ENCODE measurements at regions not wholly inside any gene's neighbourhood (a gene's known extent, or its start where the extent isn't known, plus 50 kb on each side); places are given as distances from the start of the nearest gene placed in this dataset.

- H3K9me3 ChIP-seq (ENCODE audit: control insufficient read depth in 4 of 4, low read length in 3 of 4): no peaks in the 10 kb centered on the region
- H3K27me3 ChIP-seq (ENCODE audit: control insufficient read depth in 4 of 4, insufficient read depth in 4 of 4, low read length in 3 of 4): no peaks in the 10 kb centered on the region
- no peak overlapping the region for H3K27ac ChIP-seq (ENCODE audit: low read depth in 1 of 2, low read length in 2 of 2)
- H3K36me3 ChIP-seq (ENCODE audit: control insufficient read depth in 4 of 4, insufficient read depth in 3 of 4, low read depth in 1 of 4, low read length in 3 of 4): no peaks in the 10 kb centered on the region
- H3K9ac ChIP-seq (ENCODE audit: low read depth in 1 of 2, low read length in 2 of 2): no peak overlapping the region
- H3K4me3 ChIP-seq (ENCODE audit: low read depth in 1 of 3, low read length in 3 of 3): no peak overlapping the region
- 98% methylated on average over 3 of the region's 3 CpGs for WGBS
- DNase-seq (ENCODE audit: low spot score): no peak
- H3K4me1 ChIP-seq (ENCODE audit: control insufficient read depth in 4 of 4, insufficient read depth in 4 of 4, low read length in 3 of 4): no peaks in the 10 kb centered on the region
- TF ChIP-seq, protein P1, sequence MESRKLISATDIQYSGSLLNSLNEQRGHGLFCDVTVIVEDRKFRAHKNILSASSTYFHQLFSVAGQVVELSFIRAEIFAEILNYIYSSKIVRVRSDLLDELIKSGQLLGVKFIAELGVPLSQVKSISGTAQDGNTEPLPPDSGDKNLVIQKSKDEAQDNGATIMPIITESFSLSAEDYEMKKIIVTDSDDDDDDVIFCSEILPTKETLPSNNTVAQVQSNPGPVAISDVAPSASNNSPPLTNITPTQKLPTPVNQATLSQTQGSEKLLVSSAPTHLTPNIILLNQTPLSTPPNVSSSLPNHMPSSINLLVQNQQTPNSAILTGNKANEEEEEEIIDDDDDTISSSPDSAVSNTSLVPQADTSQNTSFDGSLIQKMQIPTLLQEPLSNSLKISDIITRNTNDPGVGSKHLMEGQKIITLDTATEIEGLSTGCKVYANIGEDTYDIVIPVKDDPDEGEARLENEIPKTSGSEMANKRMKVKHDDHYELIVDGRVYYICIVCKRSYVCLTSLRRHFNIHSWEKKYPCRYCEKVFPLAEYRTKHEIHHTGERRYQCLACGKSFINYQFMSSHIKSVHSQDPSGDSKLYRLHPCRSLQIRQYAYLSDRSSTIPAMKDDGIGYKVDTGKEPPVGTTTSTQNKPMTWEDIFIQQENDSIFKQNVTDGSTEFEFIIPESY (IDR thresholded peaks at IDR 0.05): no peak
- TF ChIP-seq RXRA (IDR thresholded peaks at IDR 0.05) (no peak), YY1 (IDR thresholded peaks at IDR 0.05) (no peak), HNF4A (conservative IDR thresholded peaks at IDR 0.05) (no peak), EGR1 (IDR thresholded peaks at IDR 0.05; ENCODE audit: low read depth in 2 of 2) (no peak), CTCF (IDR thresholded peaks at IDR 0.05; ENCODE audit: low read depth, low read length, missing input control) (no peak), SP1 (IDR thresholded peaks at IDR 0.05) (no peak)
- TF ChIP-seq, protein P2, sequence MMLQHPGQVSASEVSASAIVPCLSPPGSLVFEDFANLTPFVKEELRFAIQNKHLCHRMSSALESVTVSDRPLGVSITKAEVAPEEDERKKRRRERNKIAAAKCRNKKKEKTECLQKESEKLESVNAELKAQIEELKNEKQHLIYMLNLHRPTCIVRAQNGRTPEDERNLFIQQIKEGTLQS (IDR thresholded peaks at IDR 0.05): no peak
Observed at GRCh38 chr6:137756788-137757187, 110.3 kb upstream of the TNFAIP3 start.

GRCh38 chr6:137758661-137759060 is 108.4 kb upstream of the TNFAIP3 start:
- Histone ChIP-seq H3K9ac (ENCODE audit: low read depth in 1 of 2, low read length in 2 of 2) (no peak overlapping the region), H3K4me1 (ENCODE audit: control insufficient read depth in 4 of 4, insufficient read depth in 4 of 4, low read length in 3 of 4) (no peaks in the 10 kb centered on the region), H3K27me3 (ENCODE audit: control insufficient read depth in 4 of 4, insufficient read depth in 4 of 4, low read length in 3 of 4) (no peaks in the 10 kb centered on the region), H3K27ac (ENCODE audit: low read depth in 1 of 2, low read length in 2 of 2) (no peak overlapping the region), H3K4me3 (ENCODE audit: low read depth in 1 of 3, low read length in 3 of 3) (no peak overlapping the region), H3K36me3 (ENCODE audit: control insufficient read depth in 4 of 4, insufficient read depth in 3 of 4, low read depth in 1 of 4, low read length in 3 of 4) (no peaks in the 10 kb centered on the region), H3K9me3 (ENCODE audit: control insufficient read depth in 4 of 4, low read length in 3 of 4) (no peaks in the 10 kb centered on the region)
- no peak for DNase-seq (ENCODE audit: low spot score)
- no peak for TF ChIP-seq EGR1 (IDR thresholded peaks at IDR 0.05; ENCODE audit: low read depth in 2 of 2)
- TF ChIP-seq MAX (IDR thresholded peaks at IDR 0.05): no peak
- TF ChIP-seq YY1 (IDR thresholded peaks at IDR 0.05): no peak
- TF ChIP-seq JUND (IDR thresholded peaks at IDR 0.05): no peak
- no peak for TF ChIP-seq HNF4A (conservative IDR thresholded peaks at IDR 0.05)
- no peak for TF ChIP-seq FOXA1 (IDR thresholded peaks at IDR 0.05)
- no peak for TF ChIP-seq NR2F2 (IDR thresholded peaks at IDR 0.05)
- TF ChIP-seq FOXA2 (IDR thresholded peaks at IDR 0.05): no peak
- TF ChIP-seq, protein P3, sequence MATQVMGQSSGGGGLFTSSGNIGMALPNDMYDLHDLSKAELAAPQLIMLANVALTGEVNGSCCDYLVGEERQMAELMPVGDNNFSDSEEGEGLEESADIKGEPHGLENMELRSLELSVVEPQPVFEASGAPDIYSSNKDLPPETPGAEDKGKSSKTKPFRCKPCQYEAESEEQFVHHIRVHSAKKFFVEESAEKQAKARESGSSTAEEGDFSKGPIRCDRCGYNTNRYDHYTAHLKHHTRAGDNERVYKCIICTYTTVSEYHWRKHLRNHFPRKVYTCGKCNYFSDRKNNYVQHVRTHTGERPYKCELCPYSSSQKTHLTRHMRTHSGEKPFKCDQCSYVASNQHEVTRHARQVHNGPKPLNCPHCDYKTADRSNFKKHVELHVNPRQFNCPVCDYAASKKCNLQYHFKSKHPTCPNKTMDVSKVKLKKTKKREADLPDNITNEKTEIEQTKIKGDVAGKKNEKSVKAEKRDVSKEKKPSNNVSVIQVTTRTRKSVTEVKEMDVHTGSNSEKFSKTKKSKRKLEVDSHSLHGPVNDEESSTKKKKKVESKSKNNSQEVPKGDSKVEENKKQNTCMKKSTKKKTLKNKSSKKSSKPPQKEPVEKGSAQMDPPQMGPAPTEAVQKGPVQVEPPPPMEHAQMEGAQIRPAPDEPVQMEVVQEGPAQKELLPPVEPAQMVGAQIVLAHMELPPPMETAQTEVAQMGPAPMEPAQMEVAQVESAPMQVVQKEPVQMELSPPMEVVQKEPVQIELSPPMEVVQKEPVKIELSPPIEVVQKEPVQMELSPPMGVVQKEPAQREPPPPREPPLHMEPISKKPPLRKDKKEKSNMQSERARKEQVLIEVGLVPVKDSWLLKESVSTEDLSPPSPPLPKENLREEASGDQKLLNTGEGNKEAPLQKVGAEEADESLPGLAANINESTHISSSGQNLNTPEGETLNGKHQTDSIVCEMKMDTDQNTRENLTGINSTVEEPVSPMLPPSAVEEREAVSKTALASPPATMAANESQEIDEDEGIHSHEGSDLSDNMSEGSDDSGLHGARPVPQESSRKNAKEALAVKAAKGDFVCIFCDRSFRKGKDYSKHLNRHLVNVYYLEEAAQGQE (IDR thresholded peaks at IDR 0.05): no peak
- whole genome bisulfite sequencing: 90% methylated on average over 1 of the region's 1 CpG
